ENCODE measurements at regions not wholly inside any gene's neighbourhood (a gene's known extent, or its start where the extent isn't known, plus 50 kb on each side); places are given as distances from the start of the nearest gene placed in this dataset.

DNA sequence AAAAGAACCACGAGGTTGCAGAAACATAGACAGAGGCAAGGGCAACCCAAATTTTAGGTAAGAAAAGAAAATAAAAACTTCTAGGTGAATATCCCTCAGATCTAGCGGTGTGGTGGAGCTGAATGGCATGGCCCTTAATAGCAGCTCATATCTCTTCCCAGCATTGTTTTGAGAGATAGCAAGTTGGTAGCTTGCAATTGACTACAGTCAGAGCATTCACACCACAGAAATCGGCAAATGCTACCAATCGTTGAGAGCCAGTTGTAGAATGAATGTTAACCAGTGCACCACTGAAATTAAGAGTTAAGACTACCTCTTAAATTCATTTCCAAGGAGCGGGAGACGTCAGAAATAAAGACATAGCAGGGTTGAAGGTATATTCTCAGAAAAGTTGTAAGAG lies 184.0 kb upstream of the KIT start:
- no peak overlapping the region for H2BK12ac ChIP-seq (ENCODE audit: low read depth, low read length)
- DNase-seq (ENCODE audit: low read depth in 1 of 2, low spot score in 2 of 2): no peak
- TF ChIP-seq RFX5 (IDR thresholded peaks at IDR 0.05; ENCODE audit: borderline replicate concordance, low read depth, low read length) (no peak), ZNF274 (IDR thresholded peaks at IDR 0.05; ENCODE audit: borderline replicate concordance, extremely low read depth, low read length) (no peak), NRF1 (IDR thresholded peaks at IDR 0.05; ENCODE audit: low read depth, low read length) (no peak), KDM4A (IDR thresholded peaks at IDR 0.05; ENCODE audit: low read depth, low read length, severe bottlenecking) (no peak), SP2 (IDR thresholded peaks at IDR 0.05; ENCODE audit: low read length) (no peak), KDM1A (IDR thresholded peaks at IDR 0.05; ENCODE audit: borderline replicate concordance, low read length) (no peak), ASH2L (IDR thresholded peaks at IDR 0.05; ENCODE audit: low read length) (no peak), PHF8 (conservative IDR thresholded peaks at IDR 0.05; ENCODE audit: low read depth, low read length) (no peak)
- TF ChIP-seq, protein P1, sequence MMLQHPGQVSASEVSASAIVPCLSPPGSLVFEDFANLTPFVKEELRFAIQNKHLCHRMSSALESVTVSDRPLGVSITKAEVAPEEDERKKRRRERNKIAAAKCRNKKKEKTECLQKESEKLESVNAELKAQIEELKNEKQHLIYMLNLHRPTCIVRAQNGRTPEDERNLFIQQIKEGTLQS (IDR thresholded peaks at IDR 0.05; ENCODE audit: insufficient read depth, low read depth, low read length): no peak
- no peaks in the 10 kb centered on the region for H3K4me1 ChIP-seq (replicated peaks in 1 of 4; ENCODE audit: control insufficient read depth in 3 of 4, insufficient read depth in 4 of 4, low read length in 3 of 4)
- FAIRE-seq: no peak
- CTCF ChIA-PET (ENCODE audit: partially characterized antibody): interaction anchor here (0.8 to 1.8 kb wide), 3 partner anchors 19 to 65 kb away, joined by 3 to 4 read pairs (median 3); no protein-coding TSS in a partner anchor
- H3K79me1 ChIP-seq (ENCODE audit: low read depth, low read length): no peaks in the 10 kb centered on the region
- H4K20me1 ChIP-seq (replicated peaks in 1 of 2; ENCODE audit: control insufficient read depth in 1 of 2, insufficient read depth in 2 of 2, low read length in 2 of 2): no peaks in the 10 kb centered on the region
- H3K56ac ChIP-seq (replicated peaks; ENCODE audit: insufficient read length, low read depth, low read length): no peak overlapping the region
- 0 out of 4 replicates have a peak, but pooled peaks cover 0 to under 1% of the 10 kb centered on the region in 2 experiments for H3K9me3 ChIP-seq (ENCODE audit: insufficient read depth in 2 of 2, low read depth in 1 of 2, low read length in 1 of 2)
- H3K23ac ChIP-seq (ENCODE audit: insufficient read length): no peak overlapping the region
- H4K5ac ChIP-seq (ENCODE audit: insufficient read length, low read depth, low read length): no peak overlapping the region
- H3K14ac ChIP-seq (ENCODE audit: insufficient read length): no peak overlapping the region
- no peaks in the 10 kb centered on the region for H3K27me3 ChIP-seq (replicated peaks in 1 of 4; ENCODE audit: control insufficient read depth in 3 of 4, extremely low read depth in 1 of 4, insufficient read depth in 3 of 4, low read length in 3 of 4)
- H3K4ac ChIP-seq (replicated peaks; ENCODE audit: insufficient read length, low read depth, low read length): no peak overlapping the region
- H3K4me3 ChIP-seq (ENCODE audit: extremely low read depth in 1 of 4, insufficient read depth in 2 of 4, low read depth in 3 of 4, low read length in 4 of 4): no peak overlapping the region
- no peak overlapping the region for H3K4me2 ChIP-seq (ENCODE audit: insufficient read depth in 1 of 2, low read depth in 2 of 2, low read length in 2 of 2)
- no peak overlapping the region for H3K27ac ChIP-seq (ENCODE audit: low read depth, low read length)
- no peak overlapping the region for H2BK15ac ChIP-seq (ENCODE audit: low read length)
- no peak overlapping the region for H4K91ac ChIP-seq (replicated peaks; ENCODE audit: insufficient read length, low read length)
- no peaks in the 10 kb centered on the region for H3K36me3 ChIP-seq (ENCODE audit: control insufficient read depth in 2 of 4, insufficient read depth in 4 of 4, low read length in 3 of 4)
- no peaks in the 10 kb centered on the region for H3K23me2 ChIP-seq (ENCODE audit: low read depth, low read length)
- POLR2A ChIA-PET (ENCODE audit: partially characterized antibody): no interaction called here
- WGBS, 2 experiments (ENCODE audit: extremely low coverage in 1 of 2, insufficient coverage in 1 of 2, insufficient read length in 1 of 2, insufficient replicate concordance in 2 of 2, low coverage in 1 of 2, low lambda C conversion rate in 2 of 2, missing lambda C conversion rate in 1 of 2): 90% methylated on average over 6 of the region's 6 CpGs; no CpG with 5 or more reads in 1 of the 2 experiments
- no peak overlapping the region for H3K9ac ChIP-seq (replicated peaks in 1 of 4; ENCODE audit: extremely low read depth in 1 of 4, low read depth in 3 of 4, low read length in 3 of 4)
- no peak overlapping the region for H2BK5ac ChIP-seq (ENCODE audit: low read depth, low read length)
- H2AFZ ChIP-seq (ENCODE audit: low read length): no peak overlapping the region
- no peak overlapping the region for H2AK5ac ChIP-seq (ENCODE audit: low read depth, low read length)
- no peak overlapping the region for H4K8ac ChIP-seq (ENCODE audit: extremely low read depth, insufficient read depth, low read length)
- H2BK20ac ChIP-seq (ENCODE audit: low read length): no peak overlapping the region
- H2BK120ac ChIP-seq (replicated peaks; ENCODE audit: low read depth, low read length): no peak overlapping the region
- H3K18ac ChIP-seq (ENCODE audit: extremely low read depth, low read length): no peak overlapping the region
- H3K79me2 ChIP-seq (ENCODE audit: control insufficient read depth in 1 of 2, insufficient read depth in 2 of 2, low read length in 2 of 2): no peaks in the 10 kb centered on the region
